Activated B cell treated with CpG ODN at 0.5 μM for 24 hours (primary cell): ENCODE measurements at regions not wholly inside any gene's neighbourhood (a gene's known extent, or its start where the extent isn't known, plus 50 kb on each side); places are given as distances from the start of the nearest gene placed in this dataset.

Experiments
- ATAC-seq: fragments of 200-7000 bp; cut with Tn5 transposase; one replicate; pipeline ENCODE4 v1.10.0; 2021; ENCODE audit warnings: low read depth, mild to moderate bottlenecking, moderate library complexity
- CTCF ChIA-PET: fragments of 350-600 bp; sonication (Branson Sonifier 250); formaldehyde crosslinking; loops from one replicate; lab custom pipeline; 2021; ENCODE audit warnings: antibody characterized with exemption; lab: Charles Lee
- POLR2A ChIA-PET: fragments of 350-600 bp; sonication (Branson Sonifier 250); formaldehyde crosslinking; loops from one replicate; lab custom pipeline; 2021; ENCODE audit warnings: antibody characterized with exemption; lab: Charles Lee
- DNase-seq: peaks from one replicate; pipeline ENCODE4 v3.0.0; 2022
- H3K27ac Mint-ChIP-seq: one replicate; pipeline ENCODE4 v1.8.0; 2020; ENCODE audit warnings: mixed read lengths
- H3K27me3 Mint-ChIP-seq: one replicate; pipeline ENCODE4 v1.8.0; 2021; ENCODE audit warnings: mixed read lengths
- H3K36me3 Mint-ChIP-seq: one replicate; pipeline ENCODE4 v1.8.0; 2021; ENCODE audit warnings: low read depth, mixed read lengths
- H3K4me1 Mint-ChIP-seq: one replicate; pipeline ENCODE4 v1.8.0; 2021; ENCODE audit warnings: mixed read lengths
- H3K4me3 Mint-ChIP-seq: one replicate; pipeline ENCODE4 v1.8.0; 2020; ENCODE audit warnings: mild to moderate bottlenecking, mixed read lengths
- H3K9me3 Mint-ChIP-seq: one replicate; pipeline ENCODE4 v1.8.0; 2020; ENCODE audit warnings: mixed read lengths
- intact Hi-C: fragments of 100-400 bp; cut with micrococcal nuclease; formaldehyde crosslinking; loops from one replicate; pipeline ENCODE4 v1.15.1; 2024
- TF ChIP-seq, protein P1 (sequence below): fragments of 200-600 bp; IDR thresholded peaks from one replicate; pipeline ENCODE4 v1.8.0; 2022; ENCODE audit warnings: antibody characterized with exemption, mild to moderate bottlenecking

DNA sequence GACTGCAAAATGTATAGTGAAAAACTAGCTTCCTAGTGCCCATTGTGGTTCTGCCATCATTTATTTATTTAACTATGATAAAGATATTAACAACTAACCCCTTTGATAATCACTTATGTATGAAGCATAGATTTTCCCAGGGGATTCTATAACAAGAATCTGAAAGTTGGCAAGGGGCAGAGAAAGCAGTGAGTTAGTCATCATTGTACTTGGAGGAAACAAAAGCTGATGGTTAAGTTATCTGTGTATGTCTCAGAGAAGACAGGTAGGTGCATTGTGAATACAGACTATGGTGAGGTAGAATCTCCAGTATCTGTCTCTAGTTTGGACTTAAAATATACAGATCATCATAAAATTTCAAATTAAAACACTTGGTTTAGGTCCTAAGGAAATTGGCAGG lies 2159.1 kb upstream of the CELF4 start:
- POLR2A ChIA-PET = no interaction called here
- H3K27me3 Mint-ChIP-seq = no peaks in the 10 kb centered on the region
- CTCF ChIA-PET = no interaction called here

DNA sequence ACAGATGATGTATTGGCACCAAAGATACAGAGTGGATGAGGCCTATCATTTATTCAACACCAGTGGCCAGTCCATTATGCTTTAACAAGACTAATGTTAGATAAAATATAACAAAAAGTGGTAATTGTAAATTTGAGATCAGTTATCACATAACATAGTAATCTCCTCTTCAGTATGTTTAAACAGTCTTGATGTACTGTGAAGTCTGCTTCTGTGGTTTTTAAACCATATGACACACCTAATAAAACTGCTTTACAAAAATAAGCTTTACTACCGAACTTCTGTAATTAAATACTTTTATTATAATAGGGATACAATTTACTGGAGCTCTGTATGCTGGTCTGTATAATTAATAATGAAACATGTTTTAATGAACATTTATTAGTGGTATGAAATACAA lies 2156.1 kb upstream of the CELF4 start:
- POLR2A ChIA-PET = no interaction called here
- no peaks in the 10 kb centered on the region for H3K9me3 Mint-ChIP-seq
- H3K27me3 Mint-ChIP-seq = no peaks in the 10 kb centered on the region
- TF ChIP-seq, protein P1, sequence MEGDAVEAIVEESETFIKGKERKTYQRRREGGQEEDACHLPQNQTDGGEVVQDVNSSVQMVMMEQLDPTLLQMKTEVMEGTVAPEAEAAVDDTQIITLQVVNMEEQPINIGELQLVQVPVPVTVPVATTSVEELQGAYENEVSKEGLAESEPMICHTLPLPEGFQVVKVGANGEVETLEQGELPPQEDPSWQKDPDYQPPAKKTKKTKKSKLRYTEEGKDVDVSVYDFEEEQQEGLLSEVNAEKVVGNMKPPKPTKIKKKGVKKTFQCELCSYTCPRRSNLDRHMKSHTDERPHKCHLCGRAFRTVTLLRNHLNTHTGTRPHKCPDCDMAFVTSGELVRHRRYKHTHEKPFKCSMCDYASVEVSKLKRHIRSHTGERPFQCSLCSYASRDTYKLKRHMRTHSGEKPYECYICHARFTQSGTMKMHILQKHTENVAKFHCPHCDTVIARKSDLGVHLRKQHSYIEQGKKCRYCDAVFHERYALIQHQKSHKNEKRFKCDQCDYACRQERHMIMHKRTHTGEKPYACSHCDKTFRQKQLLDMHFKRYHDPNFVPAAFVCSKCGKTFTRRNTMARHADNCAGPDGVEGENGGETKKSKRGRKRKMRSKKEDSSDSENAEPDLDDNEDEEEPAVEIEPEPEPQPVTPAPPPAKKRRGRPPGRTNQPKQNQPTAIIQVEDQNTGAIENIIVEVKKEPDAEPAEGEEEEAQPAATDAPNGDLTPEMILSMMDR = no peak
- no peak for DNase-seq
- no peaks in the 10 kb centered on the region for H3K4me1 Mint-ChIP-seq
- CTCF ChIA-PET = no interaction called here
- no peak for ATAC-seq
- no peak overlapping the region for H3K4me3 Mint-ChIP-seq
- no peaks in the 10 kb centered on the region for H3K36me3 Mint-ChIP-seq
- H3K27ac Mint-ChIP-seq = no peak overlapping the region
- intact Hi-C loops = no loop called here

More for the DNA sequence above, 2159.1 kb upstream of the CELF4 start:
- DNase-seq (no peak), ATAC-seq (no peak)
- H3K4me3 Mint-ChIP-seq = no peak overlapping the region
- H3K4me1 Mint-ChIP-seq = no peaks in the 10 kb centered on the region
- no peak overlapping the region for H3K27ac Mint-ChIP-seq
- H3K9me3 Mint-ChIP-seq = no peaks in the 10 kb centered on the region
- TF ChIP-seq, protein P1 = no peak
- no peaks in the 10 kb centered on the region for H3K36me3 Mint-ChIP-seq
- intact Hi-C loops = no loop called here

DNA sequence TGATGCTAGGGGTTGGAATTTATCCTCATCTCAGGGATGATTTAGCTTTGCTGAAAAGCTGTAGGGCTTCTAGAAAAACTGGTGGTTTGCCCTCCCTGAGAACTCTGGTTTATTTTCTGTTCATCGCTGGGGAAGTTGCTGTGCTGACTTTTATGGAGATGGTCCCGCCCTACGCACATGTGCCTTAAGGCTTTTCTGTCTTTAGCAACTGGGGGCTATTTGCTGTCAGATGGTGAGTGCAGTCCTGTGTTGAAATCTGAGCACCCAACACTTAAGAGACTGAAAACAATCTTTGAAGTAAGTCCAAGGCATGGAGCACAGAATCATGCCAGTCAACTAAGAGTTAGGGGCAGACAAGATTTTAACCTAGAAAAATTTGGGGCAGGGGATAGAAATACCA lies 2148.4 kb upstream of the CELF4 start:
- H3K36me3 Mint-ChIP-seq = no peaks in the 10 kb centered on the region
- POLR2A ChIA-PET = no interaction called here
- H3K9me3 Mint-ChIP-seq = no peaks in the 10 kb centered on the region
- intact Hi-C loops = no loop called here
- DNase-seq (no peak), ATAC-seq (no peak)
- no peaks in the 10 kb centered on the region for H3K4me1 Mint-ChIP-seq
- H3K27me3 Mint-ChIP-seq = no peaks in the 10 kb centered on the region
- TF ChIP-seq, protein P1 = no peak
- no peak overlapping the region for H3K27ac Mint-ChIP-seq
- CTCF ChIA-PET = no interaction called here
- H3K4me3 Mint-ChIP-seq = no peak overlapping the region

DNA sequence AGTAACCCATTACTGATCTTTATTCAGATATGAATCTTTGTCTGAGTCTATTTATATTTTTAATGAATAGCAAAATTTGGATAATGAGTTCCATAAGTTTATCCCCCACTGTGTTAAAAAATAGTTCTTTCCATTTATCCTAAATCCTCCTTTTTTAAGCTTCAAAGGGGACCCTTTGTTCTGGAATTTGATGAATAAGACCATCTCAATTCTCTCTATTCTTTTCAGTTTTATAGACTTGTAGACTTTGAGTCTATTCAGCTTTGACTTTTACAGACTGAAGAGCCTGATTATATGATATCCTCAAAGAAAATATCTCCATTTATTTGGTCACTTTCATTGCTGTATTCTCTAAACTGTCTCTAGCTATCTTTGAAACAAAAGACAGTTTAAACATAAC lies 2146.1 kb upstream of the CELF4 start:
- ChIA-PET CTCF (no interaction called here), POLR2A (no interaction called here)
- H3K4me3 Mint-ChIP-seq = no peak overlapping the region
- intact Hi-C loops = no loop called here
- DNase-seq (no peak), ATAC-seq (no peak)
- TF ChIP-seq, protein P1 = no peak
- H3K9me3 Mint-ChIP-seq = no peaks in the 10 kb centered on the region
- no peaks in the 10 kb centered on the region for H3K36me3 Mint-ChIP-seq
- no peak overlapping the region for H3K27ac Mint-ChIP-seq
- H3K27me3 Mint-ChIP-seq = no peaks in the 10 kb centered on the region
- H3K4me1 Mint-ChIP-seq = no peaks in the 10 kb centered on the region

DNA sequence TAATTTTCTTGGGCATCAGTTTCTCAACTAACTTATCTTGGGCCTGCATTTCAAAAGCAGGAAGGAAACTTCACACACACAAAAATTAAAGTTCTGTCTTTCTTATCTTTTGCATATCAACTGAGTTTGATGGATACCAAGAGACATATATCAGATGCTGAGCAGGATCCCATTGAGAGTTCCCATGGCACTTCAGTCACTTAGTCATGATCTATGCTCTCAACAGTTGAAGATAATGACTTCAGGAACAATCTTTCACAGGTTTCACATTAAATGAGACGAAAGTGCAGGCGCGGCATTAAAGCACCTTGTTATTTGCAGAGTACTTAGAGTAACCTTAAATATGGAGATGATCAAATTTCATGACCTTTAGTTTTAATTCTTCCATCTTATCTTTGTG lies 2139.8 kb upstream of the CELF4 start:
- ATAC-seq = no peak
- DNase-seq = no peak
- POLR2A ChIA-PET = no interaction called here
- intact Hi-C loops = no loop called here
- H3K27ac Mint-ChIP-seq = no peak overlapping the region
- no peak overlapping the region for H3K4me3 Mint-ChIP-seq
- no peaks in the 10 kb centered on the region for H3K9me3 Mint-ChIP-seq
- TF ChIP-seq, protein P1 = no peak
- no peaks in the 10 kb centered on the region for H3K4me1 Mint-ChIP-seq
- no peaks in the 10 kb centered on the region for H3K36me3 Mint-ChIP-seq
- no peaks in the 10 kb centered on the region for H3K27me3 Mint-ChIP-seq
- CTCF ChIA-PET = no interaction called here
